IMR-90 (cell line): ENCODE measurements at regions not wholly inside any gene's neighbourhood (a gene's known extent, or its start where the extent isn't known, plus 50 kb on each side); places are given as distances from the start of the nearest gene placed in this dataset.

Experiments
- ATAC-seq: fragments of 200-7000 bp; cut with Tn5 transposase; 2 replicates; pipeline ENCODE4 v1.9.1; 2020; ENCODE audit warnings: low read depth, mild to moderate bottlenecking, moderate library complexity
- BruUV-seq: library from RNA; stranded (reverse); fragments of 400-500 nt; replicated peaks from 2 replicates; lab custom pipeline; 2021; lab: Mats Ljungman, UMichigan
- CTCF ChIA-PET: fragments of 300-600 bp; formaldehyde crosslinking; extraction: SDS; loops from one replicate; lab custom pipeline; 2021; ENCODE audit warnings: antibody characterized with exemption; lab: Yijun Ruan, JAX
- POLR2A ChIA-PET: fragments of 300-600 bp; sonication (Branson Sonifier 250); formaldehyde crosslinking; loops from one replicate; lab custom pipeline; 2022; ENCODE audit warnings: antibody characterized with exemption; ENCODE audit not compliant: unreplicated experiment; lab: Charles Lee
- DNase-seq: peaks from one replicate; pipeline ENCODE4 v3.0.0; 2013
- H2AFZ ChIP-seq: replicated peaks from 2 replicates; pipeline ENCODE3; 2013; ENCODE audit warnings: low read length, mild to moderate bottlenecking; ENCODE audit not compliant: poor library complexity
- H2AK5ac ChIP-seq: 2 replicates; pipeline ENCODE4 v1.6.1; 2013; ENCODE audit warnings: low read depth, low read length, inconsistent platforms
- H2AK9ac ChIP-seq: replicated peaks from 2 replicates; pipeline ENCODE3; 2013; ENCODE audit warnings: mild to moderate bottlenecking, low read depth, low read length, moderate library complexity; ENCODE audit not compliant: poor library complexity
- H2BK120ac ChIP-seq: 2 replicates; pipeline ENCODE4 v1.6.1; 2013; ENCODE audit warnings: low read depth, low read length, inconsistent platforms
- H2BK15ac ChIP-seq: 3 replicates; pipeline ENCODE4 v1.6.1; 2013; ENCODE audit warnings: low read depth, low read length, inconsistent platforms
- H2BK20ac ChIP-seq: 2 replicates; pipeline ENCODE4 v1.6.1; 2013; ENCODE audit warnings: low read depth, mild to moderate bottlenecking, inconsistent platforms, low read length, moderate library complexity
- H2BK5ac ChIP-seq: 2 replicates; pipeline ENCODE4 v1.6.1; 2013; ENCODE audit warnings: mild to moderate bottlenecking, low read depth, low read length, inconsistent platforms; ENCODE audit not compliant: poor library complexity, severe bottlenecking
- H3K14ac ChIP-seq: replicated peaks from 2 replicates; pipeline ENCODE4 v1.6.1; 2013; ENCODE audit warnings: low read depth, low read length, inconsistent platforms
- H3K18ac ChIP-seq: 2 replicates; pipeline ENCODE4 v1.6.1; 2013; ENCODE audit warnings: low read depth, low read length, control low read depth
- H3K23ac ChIP-seq: 2 replicates; pipeline ENCODE4 v1.6.1; 2013; ENCODE audit warnings: low read depth, low read length, inconsistent platforms
- H3K27ac ChIP-seq: 2 replicates; pipeline ENCODE4 v1.5.1; 2013; ENCODE audit warnings: mild to moderate bottlenecking, control low read depth, low read length; ENCODE audit not compliant: insufficient read depth
- H3K27me3 ChIP-seq: 2 replicates; pipeline ENCODE4 v1.6.1; 2013; ENCODE audit warnings: low read length; ENCODE audit not compliant: control insufficient read depth, insufficient read depth
- H3K36me3 ChIP-seq: 2 replicates; pipeline ENCODE4 v1.6.1; 2013; ENCODE audit warnings: low read length, mixed read lengths; ENCODE audit not compliant: control insufficient read depth, insufficient read depth
- H3K4ac ChIP-seq: 2 replicates; pipeline ENCODE4 v1.6.1; 2013; ENCODE audit warnings: low read depth, low read length, inconsistent platforms
- H3K4me1 ChIP-seq: 2 replicates; pipeline ENCODE4 v1.6.1; 2013; ENCODE audit warnings: low read length, mixed read lengths; ENCODE audit not compliant: control insufficient read depth, insufficient read depth
- H3K4me2 ChIP-seq: 2 replicates; pipeline ENCODE4 v1.6.1; 2013; ENCODE audit warnings: low read depth, mild to moderate bottlenecking, control low read depth, low read length, moderate library complexity
- H3K4me3 ChIP-seq: 2 replicates; pipeline ENCODE4 v1.5.1; 2013; ENCODE audit warnings: low read depth, mild to moderate bottlenecking, control low read depth, low read length, moderate library complexity; ENCODE audit not compliant: insufficient read depth
- H3K56ac ChIP-seq: 2 replicates; pipeline ENCODE4 v1.6.1; 2013; ENCODE audit warnings: low read length, inconsistent platforms; ENCODE audit not compliant: insufficient read depth; ENCODE audit errors: extremely low read depth
- H3K79me1 ChIP-seq, 2 experiments: 2 replicates each; pipeline ENCODE4 v1.6.1; 2013; ENCODE audit warnings: low read length in 2 of 2, inconsistent platforms in 1 of 2, low read depth in 1 of 2
- H3K9ac ChIP-seq: 2 replicates; pipeline ENCODE4 v1.6.1; 2013; ENCODE audit warnings: low read depth, low read length, control low read depth
- H3K9me1 ChIP-seq: 2 replicates; pipeline ENCODE4 v1.6.1; 2013; ENCODE audit warnings: low read length, inconsistent platforms; ENCODE audit not compliant: insufficient read depth
- H3K9me3 ChIP-seq: 2 replicates; pipeline ENCODE4 v1.6.1; 2013; ENCODE audit warnings: low read length; ENCODE audit not compliant: control insufficient read depth, insufficient read depth
- H4K20me1 ChIP-seq: 2 replicates; pipeline ENCODE4 v1.6.1; 2013; ENCODE audit warnings: low read length, inconsistent platforms; ENCODE audit not compliant: insufficient read depth
- H4K5ac ChIP-seq: 2 replicates; pipeline ENCODE4 v1.6.1; 2013; ENCODE audit warnings: mild to moderate bottlenecking, low read depth, low read length, control low read depth
- H4K8ac ChIP-seq, 2 experiments: 2 replicates each; pipeline ENCODE4 v1.6.1; 2013; ENCODE audit warnings: low read depth in 2 of 2, low read length in 2 of 2, control low read depth in 1 of 2, inconsistent platforms in 1 of 2
- H4K91ac ChIP-seq: 2 replicates; pipeline ENCODE4 v1.6.1; 2013; ENCODE audit warnings: low read depth, low read length, inconsistent platforms; ENCODE audit not compliant: insufficient read depth
- BHLHE40 ChIP-seq: fragments of 150-350 bp; IDR thresholded peaks from 2 replicates; pipeline ENCODE4 v1.6.1; 2016; ENCODE audit warnings: mild to moderate bottlenecking, low read depth, low read length
- CEBPB ChIP-seq: IDR thresholded peaks from 2 replicates; pipeline ENCODE4 v1.6.1; 2012; ENCODE audit warnings: low read depth, low read length, improper control_type of control experiment
- CHD1 ChIP-seq: IDR thresholded peaks from 2 replicates; pipeline ENCODE4 v1.6.1; 2012; ENCODE audit warnings: low read depth, low read length, improper control_type of control experiment
- FOS ChIP-seq: fragments of 150-350 bp; IDR thresholded peaks from 2 replicates; pipeline ENCODE4 v1.6.1; 2016; ENCODE audit warnings: low read depth, low read length
- MAFK ChIP-seq: IDR thresholded peaks from 2 replicates; pipeline ENCODE4 v1.6.1; 2012; ENCODE audit warnings: low read depth, low read length, improper control_type of control experiment
- MAZ ChIP-seq: IDR thresholded peaks from 2 replicates; pipeline ENCODE4 v1.6.1; 2012; ENCODE audit warnings: low read depth, mild to moderate bottlenecking, low read length, improper control_type of control experiment, moderate library complexity, borderline replicate concordance
- MXI1 ChIP-seq: IDR thresholded peaks from 2 replicates; pipeline ENCODE4 v1.6.1; 2012; ENCODE audit warnings: low read depth, mild to moderate bottlenecking, low read length, moderate library complexity, borderline replicate concordance
- NFE2L2 ChIP-seq: fragments of 150-350 bp; IDR thresholded peaks from 2 replicates; pipeline ENCODE4 v1.6.1; 2016; ENCODE audit warnings: low read depth, mild to moderate bottlenecking, low read length
- POLR2A ChIP-seq: IDR thresholded peaks from 2 replicates; pipeline ENCODE4 v1.6.1; 2012; ENCODE audit warnings: mild to moderate bottlenecking, low read depth, low read length
- RAD21 ChIP-seq: IDR thresholded peaks from 2 replicates; pipeline ENCODE4 v1.6.1; 2012; ENCODE audit warnings: low read length, improper control_type of control experiment
- RCOR1 ChIP-seq: IDR thresholded peaks from 2 replicates; pipeline ENCODE4 v1.6.1; 2012; ENCODE audit warnings: mild to moderate bottlenecking, low read length, improper control_type of control experiment; ENCODE audit not compliant: insufficient replicate concordance
- RFX5 ChIP-seq: IDR thresholded peaks from 2 replicates; pipeline ENCODE4 v1.8.0; 2012; ENCODE audit warnings: low read depth, mild to moderate bottlenecking, low read length, moderate library complexity
- SMC3 ChIP-seq: fragments of 150-350 bp; IDR thresholded peaks from 2 replicates; pipeline ENCODE4 v1.6.1; 2016; ENCODE audit warnings: low read depth, mild to moderate bottlenecking, antibody characterized with exemption, low read length, moderate library complexity
- WGBS, 2 experiments: methylation state at CpG; one replicate each; pipeline versions ENCODE4 v1.1.5 to v1.1.7; 2013; ENCODE audit warnings: missing lambda C conversion rate in 2 of 2; ENCODE audit not compliant: insufficient read length in 1 of 2; ENCODE audit errors: extremely low coverage in 2 of 2; 5-methylcytosine and 5-hydroxymethylcytosine counted together
- dilution Hi-C: fragments of 300-500 bp; cut with HindIII; formaldehyde crosslinking; loops from one replicate; pipeline ENCODE4 v1.14.3; 2018; ENCODE audit warnings: low sequenced_read_pairs; ENCODE audit not compliant: unreplicated experiment
- in situ Hi-C: fragments of 300-500 bp; cut with MboI; formaldehyde crosslinking; loops from 3 replicates; pipeline ENCODE4 v1.14.3; 2019; ENCODE audit warnings: low sequenced_read_pairs, inconsistent platforms, mixed read lengths
- intact Hi-C: fragments of 100-400 bp; cut with micrococcal nuclease; formaldehyde crosslinking; loops from 2 replicates; pipeline ENCODE4 v1.10.0; 2022
- TF ChIP-seq, protein P1 (sequence below): fragments of 150-350 bp; IDR thresholded peaks from 2 replicates; pipeline ENCODE4 v1.6.1; 2017; ENCODE audit warnings: mild to moderate bottlenecking, antibody characterized with exemption, low read length, low read depth
- TF ChIP-seq, protein P2 (sequence below): fragments of 150-350 bp; IDR thresholded peaks from 2 replicates; pipeline ENCODE4 v1.6.1; 2016; ENCODE audit warnings: low read depth, mild to moderate bottlenecking, low read length, moderate library complexity, borderline replicate concordance
- TF ChIP-seq, protein P3 (sequence below): conservative IDR thresholded peaks from 2 replicates; pipeline ENCODE4 v1.5.1; 2012; ENCODE audit warnings: mild to moderate bottlenecking, low read depth, low read length, improper control_type of control experiment

DNA sequence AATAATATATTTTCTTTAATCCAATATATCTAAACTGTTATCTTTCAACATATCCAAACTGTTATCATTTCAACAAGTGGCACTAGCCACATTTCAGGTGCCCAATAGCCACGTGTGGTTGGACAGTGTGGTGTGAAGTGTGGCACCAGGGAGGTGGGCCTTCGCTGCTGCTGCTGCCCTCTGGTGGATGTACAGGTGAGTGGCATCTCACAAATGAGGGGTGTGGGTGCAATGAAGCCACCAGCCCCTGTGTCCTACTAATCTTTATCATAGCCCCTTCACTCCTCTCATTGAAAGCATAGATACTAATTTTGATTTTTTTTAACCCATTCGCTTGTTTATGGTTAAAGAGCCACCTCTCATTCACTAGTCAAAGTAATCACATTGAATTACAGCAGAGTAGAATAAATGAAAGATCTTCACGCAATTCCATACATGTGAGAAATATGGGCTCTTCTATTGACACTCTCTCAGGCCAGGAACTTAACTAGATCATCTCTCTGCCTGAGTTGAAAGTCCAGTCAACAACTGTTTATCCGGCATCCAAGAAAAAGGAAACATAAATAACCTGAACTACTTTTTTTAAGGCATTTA lies 499.2 kb downstream of the OMA1 start:
- DNase-seq, result no peak
- Histone ChIP-seq H2AFZ (no peak overlapping the region), H3K4me2 (no peak overlapping the region), H3K56ac (no peak overlapping the region), H3K14ac (no peak overlapping the region), H3K23ac (no peak overlapping the region), H3K27me3 (no peaks in the 10 kb centered on the region), H2AK9ac (no peak overlapping the region), H2BK120ac (no peak overlapping the region), H4K5ac (no peak overlapping the region), H3K9ac (no peak overlapping the region), H4K91ac (no peak overlapping the region), H3K4me1 (no peaks in the 10 kb centered on the region), H3K4me3 (no peak overlapping the region), H3K18ac (no peak overlapping the region), H2BK20ac (no peak overlapping the region), H4K20me1 (no peaks in the 10 kb centered on the region), H2AK5ac (no peak overlapping the region), H2BK15ac (no peak overlapping the region), H3K79me1 (no peaks in the 10 kb centered on the region), H3K9me1 (no peaks in the 10 kb centered on the region), H2BK5ac (no peak overlapping the region), H3K36me3 (no peaks in the 10 kb centered on the region), H3K9me3 (no peaks in the 10 kb centered on the region), H4K8ac (no peak overlapping the region), H3K27ac (no peak overlapping the region), H3K4ac (no peak overlapping the region)
- in situ Hi-C loops (no loop called here), dilution Hi-C loops (no loop called here), intact Hi-C loops (loop anchor here (1.0 kb wide), 1 partner anchor 623 kb away; the partner anchor contains the start of gene DAB1)
- TF ChIP-seq MXI1, result no peak
- TF ChIP-seq RFX5, result no peak
- TF ChIP-seq, protein P1, sequence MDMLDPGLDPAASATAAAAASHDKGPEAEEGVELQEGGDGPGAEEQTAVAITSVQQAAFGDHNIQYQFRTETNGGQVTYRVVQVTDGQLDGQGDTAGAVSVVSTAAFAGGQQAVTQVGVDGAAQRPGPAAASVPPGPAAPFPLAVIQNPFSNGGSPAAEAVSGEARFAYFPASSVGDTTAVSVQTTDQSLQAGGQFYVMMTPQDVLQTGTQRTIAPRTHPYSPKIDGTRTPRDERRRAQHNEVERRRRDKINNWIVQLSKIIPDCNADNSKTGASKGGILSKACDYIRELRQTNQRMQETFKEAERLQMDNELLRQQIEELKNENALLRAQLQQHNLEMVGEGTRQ, result no peak
- TF ChIP-seq BHLHE40, result no peak
- peak; percentile 49 for TF ChIP-seq SMC3
- TF ChIP-seq, protein P2, sequence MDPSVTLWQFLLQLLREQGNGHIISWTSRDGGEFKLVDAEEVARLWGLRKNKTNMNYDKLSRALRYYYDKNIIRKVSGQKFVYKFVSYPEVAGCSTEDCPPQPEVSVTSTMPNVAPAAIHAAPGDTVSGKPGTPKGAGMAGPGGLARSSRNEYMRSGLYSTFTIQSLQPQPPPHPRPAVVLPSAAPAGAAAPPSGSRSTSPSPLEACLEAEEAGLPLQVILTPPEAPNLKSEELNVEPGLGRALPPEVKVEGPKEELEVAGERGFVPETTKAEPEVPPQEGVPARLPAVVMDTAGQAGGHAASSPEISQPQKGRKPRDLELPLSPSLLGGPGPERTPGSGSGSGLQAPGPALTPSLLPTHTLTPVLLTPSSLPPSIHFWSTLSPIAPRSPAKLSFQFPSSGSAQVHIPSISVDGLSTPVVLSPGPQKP, result no peak
- TF ChIP-seq RCOR1, result no peak
- no peak for TF ChIP-seq NFE2L2
- TF ChIP-seq, protein P3, sequence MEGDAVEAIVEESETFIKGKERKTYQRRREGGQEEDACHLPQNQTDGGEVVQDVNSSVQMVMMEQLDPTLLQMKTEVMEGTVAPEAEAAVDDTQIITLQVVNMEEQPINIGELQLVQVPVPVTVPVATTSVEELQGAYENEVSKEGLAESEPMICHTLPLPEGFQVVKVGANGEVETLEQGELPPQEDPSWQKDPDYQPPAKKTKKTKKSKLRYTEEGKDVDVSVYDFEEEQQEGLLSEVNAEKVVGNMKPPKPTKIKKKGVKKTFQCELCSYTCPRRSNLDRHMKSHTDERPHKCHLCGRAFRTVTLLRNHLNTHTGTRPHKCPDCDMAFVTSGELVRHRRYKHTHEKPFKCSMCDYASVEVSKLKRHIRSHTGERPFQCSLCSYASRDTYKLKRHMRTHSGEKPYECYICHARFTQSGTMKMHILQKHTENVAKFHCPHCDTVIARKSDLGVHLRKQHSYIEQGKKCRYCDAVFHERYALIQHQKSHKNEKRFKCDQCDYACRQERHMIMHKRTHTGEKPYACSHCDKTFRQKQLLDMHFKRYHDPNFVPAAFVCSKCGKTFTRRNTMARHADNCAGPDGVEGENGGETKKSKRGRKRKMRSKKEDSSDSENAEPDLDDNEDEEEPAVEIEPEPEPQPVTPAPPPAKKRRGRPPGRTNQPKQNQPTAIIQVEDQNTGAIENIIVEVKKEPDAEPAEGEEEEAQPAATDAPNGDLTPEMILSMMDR, result peak; percentile 59
- TF ChIP-seq MAZ, result no peak
- TF ChIP-seq MAFK, result no peak
- TF ChIP-seq CEBPB, result no peak
- no peak for TF ChIP-seq POLR2A
- TF ChIP-seq RAD21, result peak; percentile 57
- TF ChIP-seq FOS, result no peak
- TF ChIP-seq CHD1, result no peak
- ATAC-seq, result peak; percentile 79
- no TSS peak for BruUV-seq
- ChIA-PET CTCF (no interaction called here), POLR2A (no interaction called here)
- 57% methylated on average over 1 of the region's 5 CpGs; no CpG with 5 or more reads in 1 of the 2 experiments for WGBS, 2 experiments
